A673 (cell line): ENCODE measurements at regions not wholly inside any gene's neighbourhood (a gene's known extent, or its start where the extent isn't known, plus 50 kb on each side); places are given as distances from the start of the nearest gene placed in this dataset.

Experiments used
- BruUV-seq: library from RNA; stranded (reverse); fragments of 400-500 nt; replicated peaks from 2 replicates; lab custom pipeline; 2021; lab: Mats Ljungman, UMichigan
- CTCF ChIA-PET: fragments of 300-600 bp; sonication (Branson Sonifier 250); formaldehyde crosslinking; loops from one replicate; lab custom pipeline; 2022; ENCODE audit warnings: antibody characterized with exemption; lab: Charles Lee
- POLR2A ChIA-PET: fragments of 300-600 bp; sonication (Branson Sonifier 250); formaldehyde crosslinking; loops from one replicate; lab custom pipeline; 2022; ENCODE audit warnings: antibody characterized with exemption; ENCODE audit not compliant: low non-redundant PET; lab: Charles Lee
- DNase-seq: peaks from one replicate; pipeline ENCODE4 v3.0.0-alpha.2; 2015; ENCODE audit warnings: low spot score
- H3K27ac ChIP-seq: fragments of 200-600 bp; sonication (generic); 2 replicates; pipeline ENCODE4 v1.5.1; 2016; ENCODE audit warnings: mixed run types, low read depth, mild to moderate bottlenecking, mixed read lengths, antibody characterized with exemption, low read length; ENCODE audit not compliant: poor library complexity, severe bottlenecking
- H3K27me3 ChIP-seq: fragments of 200-600 bp; sonication (generic); replicated peaks from 2 replicates; pipeline ENCODE4 v1.6.1; 2017; ENCODE audit warnings: mixed run types, low read depth, mild to moderate bottlenecking, mixed read lengths, antibody characterized with exemption, low read length; ENCODE audit not compliant: insufficient read depth, poor library complexity
- H3K36me3 ChIP-seq: fragments of 200-600 bp; sonication (generic); 2 replicates; pipeline ENCODE4 v1.6.1; 2016; ENCODE audit warnings: mixed run types, mild to moderate bottlenecking, mixed read lengths, antibody characterized with exemption, low read length; ENCODE audit not compliant: insufficient read depth, poor library complexity, severe bottlenecking
- H3K4me1 ChIP-seq: fragments of 200-600 bp; sonication (generic); 2 replicates; pipeline ENCODE4 v1.6.1; 2017; ENCODE audit warnings: mixed run types, mild to moderate bottlenecking, mixed read lengths, antibody characterized with exemption, low read length; ENCODE audit not compliant: insufficient read depth, poor library complexity, severe bottlenecking
- H3K4me3 ChIP-seq: fragments of 200-600 bp; sonication (generic); 2 replicates; pipeline ENCODE4 v1.5.1; 2016; ENCODE audit warnings: low read depth, mixed run types, mild to moderate bottlenecking, mixed read lengths, low read length; ENCODE audit not compliant: poor library complexity, severe bottlenecking
- H3K9me3 ChIP-seq: fragments of 200-600 bp; sonication (generic); 2 replicates; pipeline ENCODE4 v1.6.1; 2016; ENCODE audit warnings: mixed run types, low read depth, mild to moderate bottlenecking, mixed read lengths, antibody characterized with exemption, low read length; ENCODE audit not compliant: poor library complexity, severe bottlenecking
- EZH2 ChIP-seq: fragments of 200-600 bp; sonication (generic); IDR thresholded peaks from 2 replicates; pipeline ENCODE4 v1.6.1; 2017; ENCODE audit warnings: borderline replicate concordance, low read depth, mild to moderate bottlenecking, mixed read lengths, antibody characterized with exemption, low read length; ENCODE audit not compliant: poor library complexity, severe bottlenecking
- intact Hi-C: fragments of 100-400 bp; cut with micrococcal nuclease; formaldehyde crosslinking; loops from one replicate; pipeline ENCODE4 v1.10.0; 2022; ENCODE audit not compliant: unreplicated experiment
- TF ChIP-seq, protein P1 (sequence below): fragments of 300-800, 200-600 bp; sonication (generic); conservative IDR thresholded peaks from 2 replicates; pipeline ENCODE4 v1.5.1; 2017; ENCODE audit warnings: low read depth, mild to moderate bottlenecking, antibody characterized with exemption, low read length, moderate library complexity, mixed read lengths

DNA sequence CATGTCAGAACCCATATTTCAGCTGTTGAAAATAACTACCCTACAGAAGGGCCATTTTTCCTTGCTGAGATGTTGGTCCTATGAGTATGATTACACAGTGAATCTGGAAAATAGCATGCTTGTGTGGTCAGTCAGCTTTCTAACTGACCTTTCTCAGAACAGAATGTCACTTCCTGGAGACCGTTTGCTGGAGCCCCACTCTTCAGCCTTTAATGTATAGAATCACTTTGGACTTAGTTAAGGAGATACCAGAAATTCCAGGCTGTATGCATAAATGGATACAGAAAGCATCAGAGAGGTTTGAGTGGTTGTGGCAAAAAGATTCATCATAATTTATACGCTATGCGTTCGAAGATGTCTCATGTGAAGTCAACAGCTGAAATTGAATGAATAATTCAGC, 488.1 kb downstream of the EBF1 start:
- Histone ChIP-seq H3K27ac (no peak overlapping the region), H3K9me3 (no peaks in the 10 kb centered on the region), H3K27me3 (peaks cover 22% of the 10 kb centered on the region), H3K36me3 (no peaks in the 10 kb centered on the region), H3K4me1 (no peaks in the 10 kb centered on the region), H3K4me3 (no peak overlapping the region)
- no TSS peak for BruUV-seq
- DNase-seq = no peak
- TF ChIP-seq, protein P1, sequence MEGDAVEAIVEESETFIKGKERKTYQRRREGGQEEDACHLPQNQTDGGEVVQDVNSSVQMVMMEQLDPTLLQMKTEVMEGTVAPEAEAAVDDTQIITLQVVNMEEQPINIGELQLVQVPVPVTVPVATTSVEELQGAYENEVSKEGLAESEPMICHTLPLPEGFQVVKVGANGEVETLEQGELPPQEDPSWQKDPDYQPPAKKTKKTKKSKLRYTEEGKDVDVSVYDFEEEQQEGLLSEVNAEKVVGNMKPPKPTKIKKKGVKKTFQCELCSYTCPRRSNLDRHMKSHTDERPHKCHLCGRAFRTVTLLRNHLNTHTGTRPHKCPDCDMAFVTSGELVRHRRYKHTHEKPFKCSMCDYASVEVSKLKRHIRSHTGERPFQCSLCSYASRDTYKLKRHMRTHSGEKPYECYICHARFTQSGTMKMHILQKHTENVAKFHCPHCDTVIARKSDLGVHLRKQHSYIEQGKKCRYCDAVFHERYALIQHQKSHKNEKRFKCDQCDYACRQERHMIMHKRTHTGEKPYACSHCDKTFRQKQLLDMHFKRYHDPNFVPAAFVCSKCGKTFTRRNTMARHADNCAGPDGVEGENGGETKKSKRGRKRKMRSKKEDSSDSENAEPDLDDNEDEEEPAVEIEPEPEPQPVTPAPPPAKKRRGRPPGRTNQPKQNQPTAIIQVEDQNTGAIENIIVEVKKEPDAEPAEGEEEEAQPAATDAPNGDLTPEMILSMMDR = no peak
- no peak for TF ChIP-seq EZH2
- CTCF ChIA-PET = no interaction called here
- intact Hi-C loops = no loop called here
- POLR2A ChIA-PET = no interaction called here

DNA sequence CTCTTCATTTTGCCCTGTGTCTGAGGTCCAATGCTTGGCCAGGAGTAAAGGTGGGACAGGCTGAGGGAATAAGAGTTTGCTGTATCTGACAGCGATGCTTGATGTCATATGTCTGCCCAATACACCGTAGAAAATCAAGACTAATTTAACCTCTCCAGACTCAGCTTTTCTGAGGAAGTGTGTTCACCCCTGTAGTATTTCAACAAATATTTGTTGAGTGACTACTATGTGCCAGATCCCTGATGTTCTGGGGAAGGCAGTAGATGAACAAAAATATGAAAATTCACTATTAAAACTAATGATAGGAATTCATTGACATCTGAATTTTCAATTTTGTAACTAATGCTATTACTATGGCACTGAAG, 489.7 kb downstream of the EBF1 start:
- H3K27me3 ChIP-seq = peaks cover 22% of the 10 kb centered on the region
- no peak for TF ChIP-seq EZH2
- TF ChIP-seq, protein P1 = no peak
- DNase-seq = no peak
- intact Hi-C loops = no loop called here
- H3K4me1 ChIP-seq = no peaks in the 10 kb centered on the region
- H3K4me3 ChIP-seq = no peak overlapping the region
- H3K9me3 ChIP-seq = no peaks in the 10 kb centered on the region
- no peaks in the 10 kb centered on the region for H3K36me3 ChIP-seq
- BruUV-seq = no TSS peak
- POLR2A ChIA-PET = no interaction called here
- no peak overlapping the region for H3K27ac ChIP-seq
- CTCF ChIA-PET = no interaction called here

DNA sequence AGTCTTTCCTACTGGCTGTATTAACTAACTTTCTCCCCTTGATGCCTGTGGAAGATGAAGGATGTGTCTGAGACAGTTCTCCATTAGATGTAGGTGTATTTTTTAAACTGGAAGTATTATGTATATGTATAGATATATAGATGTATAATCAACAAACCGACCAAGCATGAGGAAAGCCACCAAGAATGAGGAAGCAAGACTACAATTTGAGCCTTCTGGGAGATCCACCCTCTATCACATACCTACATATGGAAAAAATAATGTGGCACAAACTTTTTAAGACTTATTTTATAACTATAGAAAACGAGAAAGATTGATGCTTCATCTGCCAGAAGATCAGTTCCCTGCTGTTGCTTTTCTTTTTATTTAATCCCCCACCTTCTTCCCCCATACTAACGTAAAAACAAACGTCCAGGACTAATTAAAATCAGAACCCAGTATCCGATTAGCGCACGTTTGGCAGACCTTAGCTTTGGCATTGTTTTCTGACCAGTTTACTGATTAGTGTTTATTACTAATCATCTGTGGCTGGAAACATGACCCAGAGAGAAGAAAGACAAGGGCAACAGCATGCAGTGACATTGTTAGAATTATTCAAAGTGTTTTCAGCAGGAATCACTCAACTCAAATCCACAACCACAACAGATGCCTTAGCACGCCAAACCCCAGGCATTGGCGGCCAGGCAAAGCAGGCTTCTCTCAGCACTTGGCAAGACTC, 490.2 kb downstream of the EBF1 start:
- no peak overlapping the region for H3K27ac ChIP-seq
- CTCF ChIA-PET = no interaction called here
- no TSS peak for BruUV-seq

More for the DNA sequence above, 490.2 kb downstream of the EBF1 start:
- Histone ChIP-seq H3K27me3 (peaks cover 22% of the 10 kb centered on the region), H3K4me3 (no peak overlapping the region), H3K9me3 (no peaks in the 10 kb centered on the region), H3K36me3 (no peaks in the 10 kb centered on the region), H3K4me1 (no peaks in the 10 kb centered on the region)
- TF ChIP-seq, protein P1 = no peak
- no peak for TF ChIP-seq EZH2
- no peak for DNase-seq
- POLR2A ChIA-PET = no interaction called here
- intact Hi-C loops = no loop called here
